ENCODE measurements at regions not wholly inside any gene's neighbourhood (a gene's known extent, or its start where the extent isn't known, plus 50 kb on each side); places are given as distances from the start of the nearest gene placed in this dataset.
"Not testable (repeated sequence)": the region's sequence is repeated elsewhere in the genome, so short reads cannot be mapped to it uniquely, and the experiment has no call there.

GRCh38 chr2:35501076-35501475 is 854.5 kb upstream of the CRIM1 start:
- Histone ChIP-seq H3K9me3 (ENCODE audit: control insufficient read depth, low read length) (no peaks in the 10 kb centered on the region), H3K27ac (ENCODE audit: low read length) (no peak overlapping the region), H3K4me3 (ENCODE audit: low read length) (no peak overlapping the region), H3K4me1 (ENCODE audit: control insufficient read depth, insufficient read depth, low read length) (no peaks in the 10 kb centered on the region), H3K27me3 (ENCODE audit: control insufficient read depth, insufficient read depth) (no peaks in the 10 kb centered on the region)
- ATAC-seq: no peak
- intact Hi-C loops (cut with DNase I): no loop called here
- WGBS: 86% methylated on average over 6 of the region's 6 CpGs
- no peak for DNase-seq

- no peak for ATAC-seq
- H3K27ac ChIP-seq (ENCODE audit: low read length): no peak overlapping the region
- intact Hi-C loops (cut with DNase I): no loop called here
Observed at GRCh38 chr2:35496022-35496421, 859.6 kb upstream of the CRIM1 start.

GRCh38 chr2:35495182-35495581 is 860.4 kb upstream of the CRIM1 start:
- intact Hi-C loops (cut with DNase I): no loop called here
- no peaks in the 10 kb centered on the region for H3K27me3 ChIP-seq (ENCODE audit: control insufficient read depth, insufficient read depth)

More at GRCh38 chr2:35496022-35496421, 859.6 kb upstream of the CRIM1 start:
- Histone ChIP-seq H3K9me3 (ENCODE audit: control insufficient read depth, low read length) (no peaks in the 10 kb centered on the region), H3K27me3 (ENCODE audit: control insufficient read depth, insufficient read depth) (no peaks in the 10 kb centered on the region), H3K4me1 (ENCODE audit: control insufficient read depth, insufficient read depth, low read length) (no peaks in the 10 kb centered on the region), H3K4me3 (ENCODE audit: low read length) (no peak overlapping the region)
- WGBS: 82% methylated on average over 1 of the region's 1 CpG
- DNase-seq: no peak

GRCh38 chr2:35478121-35478520 is 877.5 kb upstream of the CRIM1 start:
- WGBS: 72% methylated on average over 2 of the region's 2 CpGs
- H3K4me3 ChIP-seq (ENCODE audit: low read length); H3K9me3 ChIP-seq (ENCODE audit: control insufficient read depth, low read length); H3K27ac ChIP-seq (ENCODE audit: low read length); ATAC-seq; H3K4me1 ChIP-seq (ENCODE audit: control insufficient read depth, insufficient read depth, low read length); H3K27me3 ChIP-seq (ENCODE audit: control insufficient read depth, insufficient read depth); DNase-seq; intact Hi-C loops (cut with DNase I): not testable (repeated sequence)

More at GRCh38 chr2:35495182-35495581, 860.4 kb upstream of the CRIM1 start:
- no peak for ATAC-seq
- DNase-seq: no peak
- no peak overlapping the region for H3K27ac ChIP-seq (ENCODE audit: low read length)
- no peaks in the 10 kb centered on the region for H3K9me3 ChIP-seq (ENCODE audit: control insufficient read depth, low read length)
- no peak overlapping the region for H3K4me3 ChIP-seq (ENCODE audit: low read length)
- H3K4me1 ChIP-seq (ENCODE audit: control insufficient read depth, insufficient read depth, low read length): no peaks in the 10 kb centered on the region

GRCh38 chr2:35468245-35468644 is 887.3 kb upstream of the CRIM1 start:
- no peak for ATAC-seq
- H3K9me3 ChIP-seq (ENCODE audit: control insufficient read depth, low read length): no peaks in the 10 kb centered on the region
- no peak for DNase-seq
- intact Hi-C loops (cut with DNase I): no loop called here
- no peak overlapping the region for H3K27ac ChIP-seq (ENCODE audit: low read length)
- H3K4me1 ChIP-seq (ENCODE audit: control insufficient read depth, insufficient read depth, low read length): no peaks in the 10 kb centered on the region
- WGBS: 45% methylated on average over 3 of the region's 3 CpGs
- H3K27me3 ChIP-seq (ENCODE audit: control insufficient read depth, insufficient read depth): no peaks in the 10 kb centered on the region
- H3K4me3 ChIP-seq (ENCODE audit: low read length): no peak overlapping the region

- H3K9me3 ChIP-seq (ENCODE audit: control insufficient read depth, low read length): no peaks in the 10 kb centered on the region
- ATAC-seq (no peak), DNase-seq (no peak)
- no peak overlapping the region for H3K4me3 ChIP-seq (ENCODE audit: low read length)
- intact Hi-C loops (cut with DNase I): no loop called here
- no peaks in the 10 kb centered on the region for H3K4me1 ChIP-seq (ENCODE audit: control insufficient read depth, insufficient read depth, low read length)
- no peaks in the 10 kb centered on the region for H3K27me3 ChIP-seq (ENCODE audit: control insufficient read depth, insufficient read depth)
- H3K27ac ChIP-seq (ENCODE audit: low read length): no peak overlapping the region
- WGBS: 86% methylated on average over 6 of the region's 6 CpGs
Observed at GRCh38 chr2:35463805-35464596, 891.6 kb upstream of the CRIM1 start.

GRCh38 chr2:35462226-35462998 is 893.2 kb upstream of the CRIM1 start:
- WGBS: 54% methylated on average over 5 of the region's 5 CpGs
- intact Hi-C loops (cut with DNase I): no loop called here
- ATAC-seq: no peak

GRCh38 chr2:35461406-35461805 is 894.2 kb upstream of the CRIM1 start:
- intact Hi-C loops (cut with DNase I): no loop called here
- no peaks in the 10 kb centered on the region for H3K4me1 ChIP-seq (ENCODE audit: control insufficient read depth, insufficient read depth, low read length)
- no peak for ATAC-seq
- no peak overlapping the region for H3K4me3 ChIP-seq (ENCODE audit: low read length)
- no peak overlapping the region for H3K27ac ChIP-seq (ENCODE audit: low read length)
- no peak for DNase-seq
- H3K9me3 ChIP-seq (ENCODE audit: control insufficient read depth, low read length): no peaks in the 10 kb centered on the region
- H3K27me3 ChIP-seq (ENCODE audit: control insufficient read depth, insufficient read depth): no peaks in the 10 kb centered on the region

More at GRCh38 chr2:35462226-35462998, 893.2 kb upstream of the CRIM1 start:
- Histone ChIP-seq H3K27ac (ENCODE audit: low read length) (no peak overlapping the region), H3K9me3 (ENCODE audit: control insufficient read depth, low read length) (no peaks in the 10 kb centered on the region), H3K4me1 (ENCODE audit: control insufficient read depth, insufficient read depth, low read length) (no peaks in the 10 kb centered on the region), H3K27me3 (ENCODE audit: control insufficient read depth, insufficient read depth) (no peaks in the 10 kb centered on the region), H3K4me3 (ENCODE audit: low read length) (no peak overlapping the region)
- no peak for DNase-seq

GRCh38 chr2:35454966-35455638 is 900.5 kb upstream of the CRIM1 start:
- DNase-seq (no peak), ATAC-seq (no peak)
- Histone ChIP-seq H3K4me1 (ENCODE audit: control insufficient read depth, insufficient read depth, low read length) (no peaks in the 10 kb centered on the region), H3K27me3 (ENCODE audit: control insufficient read depth, insufficient read depth) (no peaks in the 10 kb centered on the region), H3K4me3 (ENCODE audit: low read length) (no peak overlapping the region), H3K27ac (ENCODE audit: low read length) (no peak overlapping the region), H3K9me3 (ENCODE audit: control insufficient read depth, low read length) (no peaks in the 10 kb centered on the region)
- intact Hi-C loops (cut with DNase I): no loop called here
- 75% methylated on average over 3 of the region's 3 CpGs for WGBS

GRCh38 chr2:35447821-35448220 is 907.8 kb upstream of the CRIM1 start:
- intact Hi-C loops (cut with DNase I): no loop called here
- no peak overlapping the region for H3K27ac ChIP-seq (ENCODE audit: low read length)
- no peaks in the 10 kb centered on the region for H3K9me3 ChIP-seq (ENCODE audit: control insufficient read depth, low read length)
- DNase-seq: no peak
- H3K27me3 ChIP-seq (ENCODE audit: control insufficient read depth, insufficient read depth): no peaks in the 10 kb centered on the region
- H3K4me1 ChIP-seq (ENCODE audit: control insufficient read depth, insufficient read depth, low read length): no peaks in the 10 kb centered on the region
- H3K4me3 ChIP-seq (ENCODE audit: low read length): no peak overlapping the region
- no peak for ATAC-seq

GRCh38 chr2:35447215-35447614 is 908.4 kb upstream of the CRIM1 start:
- ATAC-seq (peak in 1 of 2 donors; percentile 25), DNase-seq (no peak)
- Histone ChIP-seq H3K4me1 (ENCODE audit: control insufficient read depth, insufficient read depth, low read length) (no peaks in the 10 kb centered on the region), H3K27ac (ENCODE audit: low read length) (no peak overlapping the region), H3K9me3 (ENCODE audit: control insufficient read depth, low read length) (no peaks in the 10 kb centered on the region), H3K4me3 (ENCODE audit: low read length) (no peak overlapping the region), H3K27me3 (ENCODE audit: control insufficient read depth, insufficient read depth) (no peaks in the 10 kb centered on the region)
- WGBS: 74% methylated on average over 5 of the region's 5 CpGs
- intact Hi-C loops (cut with DNase I): no loop called here

Measured in right cardiac atrium (tissue), 5 donors.